ENCODE measurements at regions not wholly inside any gene's neighbourhood (a gene's known extent, or its start where the extent isn't known, plus 50 kb on each side); places are given as distances from the start of the nearest gene placed in this dataset.

DNA sequence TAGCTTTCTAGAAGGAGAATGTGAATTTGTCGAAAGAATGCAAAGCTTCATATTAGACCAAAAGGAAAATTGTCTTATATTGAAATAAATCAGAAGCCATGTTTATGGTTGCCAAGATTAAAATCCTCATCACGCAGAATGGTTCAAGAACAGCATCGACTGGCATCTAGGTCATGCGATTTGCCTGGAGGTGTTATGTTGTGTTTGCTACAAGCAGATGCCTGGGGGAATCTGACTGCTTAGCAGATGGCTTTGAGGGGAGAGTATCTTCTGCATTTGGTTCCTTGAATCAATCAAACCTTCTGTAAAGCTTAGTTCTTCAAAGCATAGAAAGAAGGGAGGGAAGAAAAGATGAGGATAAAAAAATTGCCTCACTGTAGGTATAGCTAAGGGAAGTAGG is 585.8 kb downstream of the QKI start:
- TF ChIP-seq, protein P1, sequence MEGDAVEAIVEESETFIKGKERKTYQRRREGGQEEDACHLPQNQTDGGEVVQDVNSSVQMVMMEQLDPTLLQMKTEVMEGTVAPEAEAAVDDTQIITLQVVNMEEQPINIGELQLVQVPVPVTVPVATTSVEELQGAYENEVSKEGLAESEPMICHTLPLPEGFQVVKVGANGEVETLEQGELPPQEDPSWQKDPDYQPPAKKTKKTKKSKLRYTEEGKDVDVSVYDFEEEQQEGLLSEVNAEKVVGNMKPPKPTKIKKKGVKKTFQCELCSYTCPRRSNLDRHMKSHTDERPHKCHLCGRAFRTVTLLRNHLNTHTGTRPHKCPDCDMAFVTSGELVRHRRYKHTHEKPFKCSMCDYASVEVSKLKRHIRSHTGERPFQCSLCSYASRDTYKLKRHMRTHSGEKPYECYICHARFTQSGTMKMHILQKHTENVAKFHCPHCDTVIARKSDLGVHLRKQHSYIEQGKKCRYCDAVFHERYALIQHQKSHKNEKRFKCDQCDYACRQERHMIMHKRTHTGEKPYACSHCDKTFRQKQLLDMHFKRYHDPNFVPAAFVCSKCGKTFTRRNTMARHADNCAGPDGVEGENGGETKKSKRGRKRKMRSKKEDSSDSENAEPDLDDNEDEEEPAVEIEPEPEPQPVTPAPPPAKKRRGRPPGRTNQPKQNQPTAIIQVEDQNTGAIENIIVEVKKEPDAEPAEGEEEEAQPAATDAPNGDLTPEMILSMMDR (IDR thresholded peaks at IDR 0.05), result no peak
- no peak for TF ChIP-seq POLR2A (IDR thresholded peaks at IDR 0.05)
